ENCODE measurements at regions not wholly inside any gene's neighbourhood (a gene's known extent, or its start where the extent isn't known, plus 50 kb on each side); places are given as distances from the start of the nearest gene placed in this dataset.

- H3K4me2 ChIP-seq (ENCODE audit: insufficient read depth, low read length, poor library complexity, severe bottlenecking), result no peak overlapping the region
Measured at GRCh38 chr9:84179531-84179930, 161.0 kb downstream of the SLC28A3 start.

GRCh38 chr9:84187090-84187489 lies 153.5 kb downstream of the SLC28A3 start:
- Histone ChIP-seq H3K36me3 (replicated peaks in 1 of 2; ENCODE audit: control insufficient read depth in 2 of 2, insufficient read depth in 2 of 2, low read length in 2 of 2) (no peaks in the 10 kb centered on the region), H2BK120ac (ENCODE audit: low read depth, low read length) (no peak overlapping the region), H4K8ac (ENCODE audit: low read depth, low read length) (no peak overlapping the region), H2AFZ (ENCODE audit: low read length) (no peak overlapping the region), H3K79me1 (ENCODE audit: low read depth, low read length) (no peaks in the 10 kb centered on the region), H2BK12ac (ENCODE audit: low read length) (no peak overlapping the region), H2AK5ac (ENCODE audit: low read depth, low read length) (no peak overlapping the region), H3K18ac (ENCODE audit: low read length) (no peak overlapping the region), H4K91ac (ENCODE audit: low read depth, low read length, poor library complexity) (no peak overlapping the region), H3K4me1 (ENCODE audit: control insufficient read depth in 2 of 2, insufficient read depth in 1 of 2, low read depth in 1 of 2, low read length in 2 of 2) (peaks cover 0 to under 1% of the 10 kb centered on the region in 2 donors), H3K4ac (ENCODE audit: low read length) (no peak overlapping the region), H3K27me3 (ENCODE audit: control insufficient read depth in 3 of 3, insufficient read depth in 3 of 3, low read depth in 1 of 3, low read length in 3 of 3) (peaks cover 0 to 3% (median 0%) of the 10 kb centered on the region in 3 experiments), H3K4me2 (ENCODE audit: insufficient read depth, low read length, poor library complexity, severe bottlenecking) (no peak overlapping the region), H2BK5ac (ENCODE audit: low read length) (no peak overlapping the region), H3K23ac (ENCODE audit: low read depth, low read length, poor library complexity) (no peak overlapping the region), H3K9ac (ENCODE audit: low read depth, low read length, poor library complexity) (no peak overlapping the region), H2BK15ac (ENCODE audit: low read length) (no peak overlapping the region), H3K4me3 (ENCODE audit: low read length in 2 of 2) (no peak overlapping the region), H3K27ac (replicated peaks; ENCODE audit: low read length) (no peak overlapping the region), H3K14ac (ENCODE audit: low read length) (no peak overlapping the region), H3K9me3 (replicated peaks in 1 of 2; ENCODE audit: control insufficient read depth in 2 of 2, insufficient read depth in 1 of 2, low read depth in 1 of 2, low read length in 2 of 2) (no peaks in the 10 kb centered on the region)
- no peak for DNase-seq (ENCODE audit: low spot score)
- WGBS, 2 donors (ENCODE audit: extremely low coverage in 2 of 2, insufficient read length in 2 of 2, insufficient replicate concordance in 1 of 2), result no CpG with 5 or more reads among the region's 5 CpGs

More at GRCh38 chr9:84179531-84179930, 161.0 kb downstream of the SLC28A3 start:
- H2AK5ac ChIP-seq (ENCODE audit: low read depth, low read length), result no peak overlapping the region
- H3K9ac ChIP-seq (ENCODE audit: low read depth, low read length, poor library complexity), result no peak overlapping the region
- H3K36me3 ChIP-seq (replicated peaks in 1 of 2; ENCODE audit: control insufficient read depth in 2 of 2, insufficient read depth in 2 of 2, low read length in 2 of 2), result no peaks in the 10 kb centered on the region
- no peak overlapping the region for H3K23ac ChIP-seq (ENCODE audit: low read depth, low read length, poor library complexity)
- H4K8ac ChIP-seq (ENCODE audit: low read depth, low read length), result no peak overlapping the region
- H3K4ac ChIP-seq (ENCODE audit: low read length), result no peak overlapping the region
- H2BK15ac ChIP-seq (ENCODE audit: low read length), result no peak overlapping the region
- H3K27ac ChIP-seq (replicated peaks; ENCODE audit: low read length), result no peak overlapping the region
- WGBS, 2 donors (ENCODE audit: extremely low coverage in 2 of 2, insufficient read length in 2 of 2, insufficient replicate concordance in 1 of 2), result no CpG with 5 or more reads among the region's 5 CpGs
- H2BK120ac ChIP-seq (ENCODE audit: low read depth, low read length), result no peak overlapping the region
- no peak overlapping the region for H3K18ac ChIP-seq (ENCODE audit: low read length)
- H3K27me3 ChIP-seq (ENCODE audit: control insufficient read depth in 3 of 3, insufficient read depth in 3 of 3, low read depth in 1 of 3, low read length in 3 of 3), result peaks cover 0 to 9% (median 0%) of the 10 kb centered on the region in 3 experiments
- H3K79me1 ChIP-seq (ENCODE audit: low read depth, low read length), result no peaks in the 10 kb centered on the region
- peaks cover 0 to 7% of the 10 kb centered on the region in 2 donors for H3K4me1 ChIP-seq (ENCODE audit: control insufficient read depth in 2 of 2, insufficient read depth in 1 of 2, low read depth in 1 of 2, low read length in 2 of 2)
- H2AFZ ChIP-seq (ENCODE audit: low read length), result no peak overlapping the region
- no peak for DNase-seq (ENCODE audit: low spot score)
- H3K4me3 ChIP-seq (ENCODE audit: low read length in 2 of 2), result no peak overlapping the region
- no peak overlapping the region for H2BK5ac ChIP-seq (ENCODE audit: low read length)
- no peak overlapping the region for H4K91ac ChIP-seq (ENCODE audit: low read depth, low read length, poor library complexity)
- H3K14ac ChIP-seq (ENCODE audit: low read length), result no peak overlapping the region
- no peaks in the 10 kb centered on the region for H3K9me3 ChIP-seq (replicated peaks in 1 of 2; ENCODE audit: control insufficient read depth in 2 of 2, insufficient read depth in 1 of 2, low read depth in 1 of 2, low read length in 2 of 2)
- H2BK12ac ChIP-seq (ENCODE audit: low read length), result no peak overlapping the region

GRCh38 chr9:84189904-84190303 lies 150.7 kb downstream of the SLC28A3 start:
- Histone ChIP-seq H3K36me3 (replicated peaks in 1 of 2; ENCODE audit: control insufficient read depth in 2 of 2, insufficient read depth in 2 of 2, low read length in 2 of 2) (no peaks in the 10 kb centered on the region), H4K91ac (ENCODE audit: low read depth, low read length, poor library complexity) (no peak overlapping the region), H3K4me3 (ENCODE audit: low read length in 2 of 2) (no peak overlapping the region), H3K18ac (ENCODE audit: low read length) (no peak overlapping the region), H2AK5ac (ENCODE audit: low read depth, low read length) (no peak overlapping the region), H3K14ac (ENCODE audit: low read length) (no peak overlapping the region), H2BK15ac (ENCODE audit: low read length) (no peak overlapping the region), H3K4me2 (ENCODE audit: insufficient read depth, low read length, poor library complexity, severe bottlenecking) (no peak overlapping the region), H3K4me1 (ENCODE audit: control insufficient read depth in 2 of 2, insufficient read depth in 1 of 2, low read depth in 1 of 2, low read length in 2 of 2) (no peaks in the 10 kb centered on the region), H3K23ac (ENCODE audit: low read depth, low read length, poor library complexity) (no peak overlapping the region), H3K9me3 (replicated peaks in 1 of 2; ENCODE audit: control insufficient read depth in 2 of 2, insufficient read depth in 1 of 2, low read depth in 1 of 2, low read length in 2 of 2) (no peaks in the 10 kb centered on the region), H3K4ac (ENCODE audit: low read length) (no peak overlapping the region), H3K9ac (ENCODE audit: low read depth, low read length, poor library complexity) (no peak overlapping the region), H4K8ac (ENCODE audit: low read depth, low read length) (no peak overlapping the region), H3K27me3 (ENCODE audit: control insufficient read depth in 3 of 3, insufficient read depth in 3 of 3, low read depth in 1 of 3, low read length in 3 of 3) (peaks cover 0 to 3% (median 0%) of the 10 kb centered on the region in 3 experiments), H2BK120ac (ENCODE audit: low read depth, low read length) (no peak overlapping the region), H2AFZ (ENCODE audit: low read length) (no peak overlapping the region), H3K79me1 (ENCODE audit: low read depth, low read length) (no peaks in the 10 kb centered on the region), H2BK5ac (ENCODE audit: low read length) (no peak overlapping the region), H2BK12ac (ENCODE audit: low read length) (no peak overlapping the region), H3K27ac (replicated peaks; ENCODE audit: low read length) (no peak overlapping the region)
- no CpG with 5 or more reads among the region's 7 CpGs for WGBS, 2 donors (ENCODE audit: extremely low coverage in 2 of 2, insufficient read length in 2 of 2, insufficient replicate concordance in 1 of 2)
- DNase-seq (ENCODE audit: low spot score), result no peak

- Histone ChIP-seq H3K27me3 (ENCODE audit: control insufficient read depth in 3 of 3, insufficient read depth in 3 of 3, low read depth in 1 of 3, low read length in 3 of 3) (peaks cover 0 to 3% (median 0%) of the 10 kb centered on the region in 3 experiments), H4K8ac (ENCODE audit: low read depth, low read length) (no peak overlapping the region)
Measured at GRCh38 chr9:84190411-84190810, 150.1 kb downstream of the SLC28A3 start.

More at GRCh38 chr9:84190411-84190810, 150.1 kb downstream of the SLC28A3 start:
- no peaks in the 10 kb centered on the region for H3K4me1 ChIP-seq (ENCODE audit: control insufficient read depth in 2 of 2, insufficient read depth in 1 of 2, low read depth in 1 of 2, low read length in 2 of 2)
- H2AK5ac ChIP-seq (ENCODE audit: low read depth, low read length), result no peak overlapping the region
- no peak overlapping the region for H3K27ac ChIP-seq (replicated peaks; ENCODE audit: low read length)
- no peak for DNase-seq (ENCODE audit: low spot score)
- no CpG with 5 or more reads among the region's 2 CpGs for WGBS, 2 donors (ENCODE audit: extremely low coverage in 2 of 2, insufficient read length in 2 of 2, insufficient replicate concordance in 1 of 2)
- H2BK120ac ChIP-seq (ENCODE audit: low read depth, low read length), result no peak overlapping the region
- H3K4me2 ChIP-seq (ENCODE audit: insufficient read depth, low read length, poor library complexity, severe bottlenecking), result no peak overlapping the region
- no peaks in the 10 kb centered on the region for H3K9me3 ChIP-seq (replicated peaks in 1 of 2; ENCODE audit: control insufficient read depth in 2 of 2, insufficient read depth in 1 of 2, low read depth in 1 of 2, low read length in 2 of 2)
- H2AFZ ChIP-seq (ENCODE audit: low read length), result no peak overlapping the region
- H4K91ac ChIP-seq (ENCODE audit: low read depth, low read length, poor library complexity), result no peak overlapping the region
- no peaks in the 10 kb centered on the region for H3K79me1 ChIP-seq (ENCODE audit: low read depth, low read length)
- H3K4me3 ChIP-seq (ENCODE audit: low read length in 2 of 2), result no peak overlapping the region
- no peaks in the 10 kb centered on the region for H3K36me3 ChIP-seq (replicated peaks in 1 of 2; ENCODE audit: control insufficient read depth in 2 of 2, insufficient read depth in 2 of 2, low read length in 2 of 2)
- no peak overlapping the region for H3K4ac ChIP-seq (ENCODE audit: low read length)
- no peak overlapping the region for H3K23ac ChIP-seq (ENCODE audit: low read depth, low read length, poor library complexity)
- H3K14ac ChIP-seq (ENCODE audit: low read length), result no peak overlapping the region
- no peak overlapping the region for H3K18ac ChIP-seq (ENCODE audit: low read length)
- no peak overlapping the region for H2BK12ac ChIP-seq (ENCODE audit: low read length)
- H2BK15ac ChIP-seq (ENCODE audit: low read length), result no peak overlapping the region
- no peak overlapping the region for H3K9ac ChIP-seq (ENCODE audit: low read depth, low read length, poor library complexity)
- no peak overlapping the region for H2BK5ac ChIP-seq (ENCODE audit: low read length)
